Stimulated activated CD4-positive, alpha-beta T cell treated with anti-CD3 and anti-CD28 coated beads, Interleukin-12 subunit alpha, Interleukin-12 subunit beta, amount 100 ng/mL, for 4 hours (primary cell): ENCODE measurements at regions not wholly inside any gene's neighbourhood (a gene's known extent, or its start where the extent isn't known, plus 50 kb on each side); places are given as distances from the start of the nearest gene placed in this dataset.

ENCODE experiments used
- DNase-seq: peaks from one replicate; pipeline ENCODE4 v3.0.0-alpha.2; 2020

DNA sequence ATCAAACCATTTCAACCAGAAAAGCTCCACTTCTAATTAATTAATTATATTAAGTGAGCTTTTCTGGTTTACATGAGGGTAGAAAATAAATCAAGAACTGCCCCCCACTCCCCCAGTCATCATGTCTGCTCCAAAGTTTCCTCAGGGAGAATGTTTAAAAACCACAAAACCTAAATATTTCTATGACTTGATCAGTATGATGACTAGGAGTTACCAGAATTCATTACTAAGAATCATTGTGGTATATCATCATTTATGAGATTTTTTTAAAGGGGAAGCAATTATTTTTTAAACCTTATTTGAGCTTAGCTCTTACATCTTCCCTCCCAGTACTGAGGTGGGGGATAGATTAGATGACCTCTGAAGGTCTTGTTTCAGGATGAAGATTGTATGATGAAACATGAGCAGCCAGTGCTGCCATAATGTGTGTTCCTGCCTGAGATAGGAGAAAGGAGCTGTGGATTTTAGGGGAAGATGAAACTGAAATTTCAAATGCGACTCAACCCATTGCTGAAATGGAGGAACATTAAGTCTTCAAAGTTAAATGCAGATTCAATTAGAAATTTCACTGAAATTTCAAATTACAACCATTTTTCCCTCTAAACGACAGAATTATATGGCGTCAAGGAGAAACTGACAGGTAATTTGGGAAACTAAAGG is 401.3 kb upstream of the CADM1 start:
- no peak for DNase-seq

DNA sequence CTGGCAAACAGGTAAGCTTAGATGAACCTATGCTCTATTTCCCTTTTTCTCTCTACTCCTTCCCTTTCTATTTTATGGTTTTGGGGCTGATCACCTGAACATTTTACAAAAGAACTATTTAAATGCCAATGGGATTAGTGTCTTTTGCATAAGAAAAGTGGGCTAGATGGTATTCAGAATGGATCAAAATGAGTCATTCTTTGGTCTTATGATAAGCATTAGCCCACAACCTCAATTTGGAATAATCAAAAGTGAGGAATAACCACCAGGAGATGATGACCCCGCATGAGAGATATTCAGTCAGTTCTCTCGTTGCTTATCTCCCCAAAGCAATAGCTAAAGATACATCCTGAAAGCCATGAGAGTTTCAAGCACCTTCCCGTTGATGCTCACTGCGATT is 399.0 kb upstream of the CADM1 start:
- DNase-seq, result no peak

DNA sequence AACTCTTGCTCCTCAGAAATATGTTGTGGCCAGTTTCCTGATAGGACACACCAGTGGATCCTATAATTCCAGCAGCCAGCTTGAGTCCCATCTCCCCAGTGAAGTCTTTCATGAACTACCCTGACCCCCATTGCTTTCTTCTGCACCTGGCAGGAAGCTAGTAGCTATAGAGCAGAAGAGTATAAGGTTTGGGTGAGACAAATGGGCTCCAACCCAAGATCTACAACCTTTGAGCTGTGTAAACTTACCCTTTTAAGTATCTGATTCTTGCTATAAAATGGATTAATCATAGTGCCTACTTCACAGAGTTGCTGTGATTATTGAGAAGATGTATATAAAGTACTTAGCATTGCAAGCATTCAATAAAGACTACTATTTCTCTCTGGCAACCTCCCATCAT is 396.9 kb upstream of the CADM1 start:
- DNase-seq, result no peak

DNA sequence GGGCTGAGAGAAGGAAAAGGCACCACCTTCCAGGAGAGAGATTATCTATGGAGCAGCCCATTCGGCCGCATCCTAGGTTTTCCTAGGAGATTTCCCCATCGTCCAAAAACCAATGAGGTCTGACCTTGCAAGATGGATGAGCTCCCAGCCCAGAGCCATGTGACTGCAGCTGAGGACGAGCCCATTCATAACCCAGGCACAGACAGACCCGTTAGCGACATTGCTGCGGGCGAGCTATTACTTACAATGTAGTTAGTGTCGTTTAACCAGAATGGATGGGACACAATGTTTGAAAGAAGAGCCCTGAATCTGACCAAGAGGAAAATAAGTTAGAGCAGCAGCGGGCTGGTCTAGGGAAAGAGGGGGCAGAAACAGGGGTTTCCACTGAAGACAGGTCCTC is 395.9 kb upstream of the CADM1 start:
- DNase-seq, result no peak

DNA sequence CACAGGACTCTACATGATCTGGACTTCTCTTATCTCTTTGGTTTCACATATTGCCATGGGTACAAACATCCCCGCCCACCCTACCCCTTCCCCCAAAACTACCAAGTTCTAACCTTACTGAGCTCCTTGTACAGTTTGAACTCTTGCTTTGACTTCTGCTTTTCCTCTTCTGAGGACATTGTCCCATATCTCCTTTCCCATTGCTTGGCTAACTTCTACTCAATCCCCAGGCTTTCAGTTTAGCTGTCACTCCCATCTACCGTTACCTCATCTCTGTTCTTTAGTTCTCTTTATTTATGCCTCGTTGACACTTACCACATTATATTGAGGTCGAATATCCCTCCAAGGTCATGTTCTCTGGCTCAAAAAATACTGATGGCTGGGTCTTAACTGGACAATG is 393.5 kb upstream of the CADM1 start:
- DNase-seq, result no peak

DNA sequence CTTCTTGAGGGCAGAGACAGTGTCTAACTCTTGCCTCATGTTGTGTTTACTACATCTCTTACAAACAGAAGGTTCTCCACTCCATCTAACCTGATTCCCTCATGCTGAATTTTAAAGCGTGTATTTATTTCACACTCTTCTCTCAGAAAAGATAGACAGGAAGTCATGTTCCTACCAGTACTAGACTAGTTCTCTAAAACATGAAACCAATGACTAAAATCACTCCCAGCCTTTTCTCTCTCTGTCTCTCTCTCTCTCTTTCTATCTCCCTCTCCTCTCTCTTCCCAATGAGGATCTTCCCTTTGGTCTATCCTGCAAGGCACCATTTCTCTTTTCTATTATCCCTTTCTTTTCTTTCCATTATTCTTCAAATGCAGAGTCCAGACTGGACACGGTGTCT is 391.9 kb upstream of the CADM1 start:
- no peak for DNase-seq

DNA sequence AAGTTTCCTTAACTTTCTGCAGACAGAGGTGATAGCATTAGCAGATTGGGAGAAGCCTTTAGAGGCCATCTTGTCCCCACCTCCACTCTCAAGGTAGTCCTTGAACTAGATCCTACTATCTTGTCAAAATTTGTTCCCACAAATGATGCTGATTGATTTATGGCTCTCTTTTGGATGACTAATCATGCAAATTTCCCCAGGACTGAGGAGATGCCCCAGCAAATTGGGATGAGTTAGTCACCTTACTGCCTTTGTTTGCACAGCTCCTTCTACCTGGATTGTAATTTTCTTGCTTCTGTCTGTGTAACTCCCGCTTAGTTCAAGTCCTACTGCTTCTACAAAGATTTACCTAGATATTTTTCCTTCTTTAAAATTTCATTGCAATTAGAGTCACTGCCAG is 391.4 kb upstream of the CADM1 start:
- no peak for DNase-seq

DNA sequence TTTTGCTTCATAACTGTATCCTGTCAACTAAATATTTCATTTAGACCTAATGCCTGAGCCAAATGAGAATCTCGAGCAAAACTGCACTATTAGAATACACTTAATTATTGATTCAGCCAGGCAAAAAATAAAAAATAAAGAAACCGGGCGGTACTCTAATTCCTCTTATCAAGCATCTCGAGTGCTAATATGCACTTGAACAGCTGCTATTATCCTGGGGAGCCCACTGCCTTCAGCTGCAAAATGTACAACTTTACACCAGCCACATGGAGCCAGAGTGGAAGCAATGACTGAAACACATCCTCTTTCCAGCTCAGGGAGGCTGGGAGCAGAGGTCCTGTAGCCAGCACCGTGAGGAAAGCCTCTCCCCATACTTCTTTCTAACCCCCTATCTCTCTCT is 390.0 kb upstream of the CADM1 start:
- no peak for DNase-seq

DNA sequence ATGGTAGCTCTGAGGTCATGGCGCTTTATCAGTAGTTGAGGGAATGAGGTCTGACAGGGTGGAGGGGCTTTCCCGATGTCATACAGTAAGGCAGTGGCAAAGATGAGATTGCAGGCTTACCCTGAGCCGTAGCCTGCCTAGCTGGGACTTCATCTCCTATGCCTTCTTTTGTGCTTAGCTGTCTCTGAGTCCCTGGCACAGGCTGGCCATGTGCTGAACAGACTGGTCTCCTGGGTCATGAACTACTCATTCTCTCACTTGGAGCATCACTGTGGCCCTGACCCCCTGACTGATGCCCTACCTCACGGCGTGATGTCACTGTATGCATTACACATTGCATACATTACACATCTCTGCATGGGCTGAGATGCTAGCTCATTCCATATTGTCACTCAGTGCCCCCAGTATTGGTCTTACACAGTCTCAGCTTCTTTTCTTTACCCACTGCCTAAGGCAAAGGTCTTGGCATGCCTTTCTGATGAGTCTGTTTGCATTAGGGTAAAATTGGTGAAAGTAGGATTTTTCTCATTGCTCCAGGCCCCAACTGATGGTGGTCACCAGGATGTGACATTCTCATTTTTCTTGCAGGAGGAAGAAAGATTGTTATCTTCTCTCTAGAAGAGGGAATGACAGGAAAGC is 389.4 kb upstream of the CADM1 start:
- DNase-seq, result no peak

DNA sequence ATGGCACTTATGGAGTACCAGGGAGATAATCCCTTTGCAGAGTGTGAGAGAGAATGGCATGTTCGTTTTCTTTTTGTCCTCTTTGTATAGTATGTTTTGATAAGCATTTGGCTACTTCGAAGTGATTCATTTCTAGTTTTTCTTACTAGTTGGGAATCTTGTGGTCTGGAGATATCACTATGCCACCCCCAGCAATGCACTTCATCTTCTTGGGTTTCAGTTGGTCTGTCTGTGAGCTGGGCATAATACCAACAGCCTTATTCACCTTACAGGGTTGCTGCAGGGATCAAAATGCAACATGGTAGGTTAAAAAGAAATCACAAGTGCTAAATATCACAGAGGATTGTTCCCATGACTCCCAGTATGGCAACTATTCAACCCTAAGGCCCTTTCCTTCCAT is 387.8 kb upstream of the CADM1 start:
- DNase-seq, result no peak

DNA sequence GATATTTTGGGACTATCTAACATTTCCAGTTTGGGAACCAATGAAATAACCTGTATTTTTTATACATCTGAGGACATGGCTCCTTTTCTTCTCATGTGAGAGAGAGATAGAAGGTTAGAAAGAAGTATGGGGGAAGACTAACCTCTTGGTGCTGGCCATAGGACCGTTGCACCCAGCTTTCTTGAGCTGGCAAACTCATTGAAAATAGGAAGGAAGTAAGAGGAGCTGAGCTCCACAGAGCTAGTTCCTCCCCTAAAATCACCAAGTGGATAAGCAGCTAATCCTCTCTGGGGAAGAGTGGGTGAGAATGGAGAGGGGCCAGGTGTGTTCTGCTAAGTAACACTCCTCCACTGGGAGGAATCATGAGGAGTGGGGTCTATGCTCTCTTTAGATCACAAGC is 387.4 kb upstream of the CADM1 start:
- DNase-seq, result no peak

DNA sequence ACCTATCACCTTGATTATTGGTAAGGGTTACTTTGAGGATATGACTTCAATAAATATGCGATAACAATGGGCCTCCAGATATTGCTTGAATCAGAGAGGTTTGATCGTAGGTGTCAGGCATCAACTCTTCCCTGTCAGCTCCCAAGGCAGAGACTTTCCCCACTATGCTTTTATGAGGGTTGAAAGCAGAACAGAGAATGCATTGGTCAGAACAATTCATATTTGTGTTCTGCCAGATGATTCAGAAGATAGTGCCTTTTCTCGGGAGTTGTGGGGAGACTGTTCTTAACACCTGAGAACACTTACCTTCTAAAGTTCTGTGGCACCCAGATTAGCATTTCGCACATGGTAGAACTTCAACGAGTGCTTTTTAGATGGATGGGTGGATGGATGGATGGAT is 386.3 kb upstream of the CADM1 start:
- DNase-seq, result no peak

DNA sequence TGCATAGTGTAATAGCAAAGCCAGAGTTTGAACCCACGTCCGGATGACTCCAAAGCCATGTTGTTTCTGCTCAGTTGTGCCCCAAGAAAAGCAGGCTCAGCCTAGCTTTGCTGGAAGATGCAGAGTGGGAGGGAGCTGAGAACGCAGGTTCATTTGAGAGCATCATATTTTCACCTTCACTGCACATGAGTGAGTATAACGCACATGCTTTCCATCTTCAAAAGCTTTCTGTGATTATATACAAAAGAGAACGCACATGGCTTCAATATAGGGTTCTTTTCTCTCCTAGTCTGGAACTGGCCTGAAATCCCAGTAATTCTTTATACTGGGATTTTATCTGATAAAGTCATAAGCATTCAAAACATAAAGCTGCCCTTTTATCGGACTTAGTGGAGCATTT is 385.5 kb upstream of the CADM1 start:
- no peak for DNase-seq

DNA sequence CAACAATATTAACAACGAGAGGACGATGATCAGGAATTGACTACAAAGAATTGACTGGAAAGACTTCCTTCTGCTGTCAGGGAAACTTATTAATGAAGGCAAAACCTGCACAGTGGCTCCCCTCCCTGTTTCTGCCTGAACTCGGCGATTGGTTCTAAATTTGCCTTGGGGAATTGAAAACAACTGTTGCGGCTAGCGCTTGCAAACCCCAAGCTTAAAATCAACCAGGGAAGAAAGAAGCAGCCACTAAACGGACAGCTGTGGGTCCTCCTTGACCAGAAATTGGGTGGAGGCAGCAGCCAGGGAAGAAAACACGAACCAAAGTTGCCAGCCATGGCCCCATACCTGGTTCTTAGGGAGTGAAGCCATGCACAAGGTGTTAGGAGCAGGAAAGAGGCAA is 383.5 kb upstream of the CADM1 start:
- DNase-seq, result no peak

DNA sequence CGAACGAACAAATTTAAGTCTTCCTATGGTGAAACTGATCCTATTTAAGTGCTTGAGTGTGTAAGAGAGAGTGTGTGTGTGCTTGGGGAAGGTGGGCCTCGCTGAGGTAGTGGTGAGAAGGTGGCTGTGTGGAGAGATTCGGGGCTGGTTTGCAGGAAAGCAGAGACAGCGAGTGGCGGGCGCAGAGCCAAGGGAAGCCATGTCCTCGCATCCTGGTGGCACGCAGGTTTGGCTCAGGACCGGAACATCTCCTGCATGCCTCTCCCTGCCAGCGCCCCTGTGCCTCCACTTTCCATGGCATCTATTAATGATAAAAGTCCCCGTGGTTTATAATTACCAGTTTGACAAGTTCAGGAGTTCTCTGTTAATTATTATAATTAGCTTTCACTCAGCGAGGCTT is 383.1 kb upstream of the CADM1 start:
- DNase-seq, result no peak

DNA sequence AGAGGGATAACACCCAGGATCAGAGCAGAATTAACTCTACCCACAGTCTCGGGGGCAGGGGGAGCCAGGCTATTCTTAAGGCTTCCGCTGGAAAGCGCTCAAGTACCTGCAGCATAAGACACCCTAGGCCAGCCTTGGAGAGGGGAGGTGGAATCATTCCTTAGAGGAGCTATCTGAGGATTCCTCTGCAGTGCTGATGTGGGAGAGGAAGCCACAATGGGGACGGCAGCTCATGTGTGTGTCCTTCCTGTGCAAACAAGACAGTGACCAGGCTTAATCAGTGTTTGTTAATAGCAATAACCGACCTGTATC is 382.2 kb upstream of the CADM1 start:
- no peak for DNase-seq

DNA sequence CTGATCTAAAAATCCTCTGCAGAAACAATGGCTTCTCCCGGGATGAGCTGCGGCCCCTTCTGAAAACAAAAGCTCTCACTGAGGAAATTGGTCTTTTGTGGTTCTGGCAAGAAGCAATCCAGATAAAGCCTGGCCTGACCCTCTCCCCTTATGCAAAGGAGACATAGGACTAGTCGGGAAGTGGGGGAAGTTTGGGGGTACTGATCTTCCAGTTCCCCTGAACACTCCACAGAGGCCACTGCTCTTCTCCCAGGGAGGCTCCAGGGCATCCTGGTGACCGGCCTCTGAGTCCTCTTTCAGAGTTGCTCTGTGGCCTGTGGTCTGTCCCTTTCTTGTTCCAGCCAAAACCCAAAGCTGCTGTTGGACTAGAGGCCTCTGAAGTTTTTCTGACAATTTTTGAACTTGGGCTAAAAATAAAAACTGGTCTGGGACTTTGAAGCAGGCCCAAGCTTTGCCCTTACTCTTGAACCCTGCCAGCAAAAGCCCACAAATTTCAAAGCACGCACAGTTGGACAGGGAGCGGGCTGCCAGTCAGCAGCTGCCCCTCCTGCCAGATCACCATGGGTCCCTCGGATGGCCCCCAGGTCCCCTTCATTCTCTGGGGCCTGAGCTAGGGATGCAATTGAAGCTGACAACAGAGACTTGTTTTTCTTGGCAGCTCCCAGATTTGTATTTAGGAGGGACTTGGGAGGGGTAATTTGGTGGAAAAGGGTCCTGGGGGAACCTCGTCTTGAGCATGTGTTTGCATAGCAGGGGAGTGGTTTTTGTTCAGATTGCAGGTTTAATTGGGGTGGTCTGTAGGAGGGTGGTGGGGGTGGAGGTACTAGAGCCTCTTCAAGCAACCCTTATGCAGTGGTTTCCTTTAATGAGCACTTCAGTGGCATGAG is 381.6 kb upstream of the CADM1 start:
- DNase-seq, result no peak

DNA sequence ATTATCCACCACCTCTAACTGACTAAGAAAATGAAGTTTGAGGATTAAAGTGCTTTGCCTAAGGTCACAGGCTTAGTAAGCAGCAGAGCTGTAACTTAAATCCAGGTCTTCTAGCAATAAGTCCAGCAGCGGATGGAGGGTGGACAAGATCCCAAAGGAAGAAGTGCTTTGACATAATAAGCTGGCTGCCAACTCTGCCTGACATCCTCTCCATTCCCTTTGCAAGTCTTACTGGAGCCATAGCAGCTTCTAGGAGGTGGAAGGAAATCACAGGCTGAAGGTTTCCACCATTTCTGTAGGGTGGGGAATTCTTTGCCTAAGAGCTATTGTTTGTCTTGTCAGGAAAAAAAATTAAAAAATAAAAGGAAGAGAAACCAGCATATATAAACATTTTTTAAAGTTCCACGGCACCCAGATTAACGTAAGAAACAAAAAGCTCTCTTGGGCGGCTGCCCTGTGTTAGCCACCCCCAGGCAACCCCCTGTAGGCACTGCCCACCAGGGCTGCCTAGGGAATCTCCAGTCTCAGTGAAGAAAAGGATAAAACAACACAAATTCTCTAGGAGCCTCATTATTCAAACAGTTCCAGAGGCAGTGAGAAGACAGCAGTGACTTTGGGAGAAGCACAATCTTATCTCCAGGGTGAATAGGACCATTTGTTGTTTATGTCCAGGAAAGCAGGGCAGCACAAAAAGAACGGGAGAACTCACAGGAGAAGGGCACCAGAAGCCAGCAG is 380.8 kb upstream of the CADM1 start:
- DNase-seq, result no peak

DNA sequence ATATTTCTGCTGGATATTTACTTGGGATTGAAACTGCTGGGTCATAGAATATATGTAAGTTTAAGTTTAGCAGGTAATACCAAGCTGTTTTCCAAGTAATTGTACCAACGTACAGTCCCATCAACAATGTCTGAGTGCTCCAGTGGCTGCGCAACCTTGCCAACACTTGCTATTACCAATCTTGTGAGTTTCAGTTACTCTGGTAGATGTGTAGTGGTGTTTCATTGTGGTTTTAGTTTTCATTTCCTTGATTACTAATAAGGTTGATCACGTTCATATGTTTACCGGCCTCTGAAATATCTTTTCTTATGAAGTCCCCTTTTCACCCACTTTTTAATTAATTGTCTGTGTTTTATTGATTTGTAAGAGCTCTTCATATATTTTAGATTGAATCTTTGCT is 370.6 kb upstream of the CADM1 start:
- no peak for DNase-seq

DNA sequence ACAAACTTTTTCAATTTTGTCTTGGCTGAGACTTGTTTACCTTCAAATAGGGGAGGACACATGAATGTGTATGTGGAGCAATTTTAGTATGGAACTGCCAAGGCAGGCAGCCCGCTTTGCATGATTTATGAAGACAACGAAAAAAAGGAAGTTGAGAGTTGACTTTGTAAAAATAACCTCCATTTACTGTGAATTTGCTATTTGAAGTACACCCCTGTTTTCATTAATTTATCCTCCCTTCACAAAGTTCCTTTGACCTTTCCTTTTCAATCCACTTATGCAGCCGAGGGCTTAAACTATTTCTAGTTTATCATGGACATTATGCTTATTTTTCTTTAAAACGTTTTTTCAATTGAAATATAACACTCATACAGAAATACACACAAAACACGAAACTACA is 369.6 kb upstream of the CADM1 start:
- no peak for DNase-seq

DNA sequence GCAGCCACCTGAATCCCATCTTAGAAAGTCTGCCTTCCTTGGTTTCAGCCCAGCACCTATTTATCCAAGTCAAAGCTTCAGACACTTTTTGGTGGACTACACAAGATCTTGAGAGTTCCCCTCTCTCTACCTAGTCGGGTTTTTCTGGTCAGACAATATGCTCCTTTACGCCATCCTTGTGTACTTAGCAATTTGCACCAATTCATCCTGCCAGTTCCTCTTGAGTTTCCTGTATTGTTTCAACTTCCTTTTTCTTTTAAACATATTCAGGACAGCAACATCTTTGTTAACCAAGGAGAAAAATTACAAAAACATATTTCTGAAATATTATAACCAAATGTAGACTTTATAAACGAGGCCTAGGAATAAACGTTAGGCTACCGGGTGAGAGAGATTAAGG is 368.2 kb upstream of the CADM1 start:
- no peak for DNase-seq

DNA sequence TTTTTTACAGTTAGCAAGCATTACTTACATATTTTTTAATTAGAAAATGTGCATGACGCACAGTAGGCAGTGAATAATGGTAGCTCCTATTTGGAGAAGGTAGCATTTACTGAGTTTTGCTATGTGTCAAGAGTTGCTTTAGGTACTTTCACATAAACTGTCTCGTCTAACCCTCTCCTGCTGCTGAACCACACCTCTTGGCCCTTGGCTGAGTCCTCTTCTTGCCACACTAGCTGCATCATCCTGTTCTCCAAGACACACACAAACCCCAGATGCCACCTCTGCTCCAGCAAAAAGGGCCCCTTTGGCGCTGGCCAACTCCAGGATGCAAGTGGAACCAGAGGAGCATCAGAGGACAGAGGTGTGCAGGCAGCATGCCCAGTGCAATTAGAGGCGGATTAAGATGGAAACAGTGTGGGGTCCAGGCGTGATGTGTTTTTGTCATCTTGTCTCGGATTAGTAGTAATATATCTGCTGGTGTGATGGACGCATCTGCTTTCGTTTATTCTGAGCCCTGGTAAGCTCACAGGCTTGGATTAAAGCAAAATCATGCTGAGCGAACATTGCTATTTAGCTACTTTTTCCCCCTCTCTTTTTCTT is 367.0 kb upstream of the CADM1 start:
- DNase-seq, result no peak

DNA sequence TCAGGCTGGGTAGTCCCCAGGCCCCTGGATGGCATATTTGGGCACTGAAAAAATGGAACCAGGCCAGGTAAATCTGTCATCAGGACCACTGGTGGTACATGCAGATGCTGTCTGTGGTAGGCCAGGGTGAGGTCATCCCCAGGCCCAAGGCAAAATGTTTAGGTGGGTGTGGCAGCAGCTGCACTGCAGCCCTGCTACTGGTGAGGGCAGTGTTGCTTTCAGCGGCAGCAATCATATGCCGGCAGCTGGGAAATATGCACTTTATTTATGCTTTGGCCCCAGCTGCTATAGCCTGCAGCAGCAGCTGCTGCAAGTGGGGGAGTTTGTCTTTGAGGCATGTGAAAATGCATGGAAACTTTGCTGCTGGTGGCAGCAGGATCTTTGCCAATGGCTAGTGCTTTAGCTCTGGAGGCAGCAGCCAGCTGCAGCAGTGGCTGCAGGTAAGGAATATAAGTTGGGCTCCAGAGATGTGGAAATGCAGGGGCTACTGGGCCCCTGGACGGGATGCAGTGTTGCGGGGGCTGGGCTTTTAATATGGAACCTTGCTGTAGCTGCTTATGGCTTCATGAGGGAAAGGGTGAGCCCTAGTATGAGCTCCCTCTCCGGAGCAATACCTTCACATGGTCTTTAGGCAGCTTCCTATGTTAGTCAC is 365.7 kb upstream of the CADM1 start:
- no peak for DNase-seq
